Mesothelial cell of epicardium (in vitro differentiated cells): ENCODE measurements at regions not wholly inside any gene's neighbourhood (a gene's known extent, or its start where the extent isn't known, plus 50 kb on each side); places are given as distances from the start of the nearest gene placed in this dataset.
"Not testable (repeated sequence)": the region's sequence is repeated elsewhere in the genome, so short reads cannot be mapped to it uniquely, and the experiment has no call there.

Experiments
- DNase-seq, 2 experiments: peaks; one replicate each; pipeline ENCODE4 v3.0.0; 2021; ENCODE audit warnings: low spot score in 2 of 2; ENCODE audit not compliant: unreplicated experiment in 2 of 2
- H3K27ac Mint-ChIP-seq: 2 replicates; pipeline ENCODE4 v1.8.0; 2021; ENCODE audit warnings: mixed read lengths
- H3K27me3 Mint-ChIP-seq: 2 replicates; pipeline ENCODE4 v1.8.0; 2021; ENCODE audit warnings: low read depth, mixed read lengths
- H3K36me3 Mint-ChIP-seq: 2 replicates; pipeline ENCODE4 v1.8.0; 2021; ENCODE audit warnings: mixed read lengths
- H3K4me1 Mint-ChIP-seq: 2 replicates; pipeline ENCODE4 v1.8.0; 2021; ENCODE audit warnings: mixed read lengths
- H3K4me3 Mint-ChIP-seq: 2 replicates; pipeline ENCODE4 v1.8.0; 2021; ENCODE audit warnings: mild to moderate bottlenecking, moderate library complexity, mixed read lengths
- H3K9me3 Mint-ChIP-seq: 2 replicates; pipeline ENCODE4 v1.8.0; 2021; ENCODE audit warnings: mixed read lengths
- TF ChIP-seq, protein P1 (sequence below): fragments of 200-600 bp; sonication (generic); IDR thresholded peaks from one replicate; pipeline ENCODE4 v1.5.0; 2021; ENCODE audit warnings: antibody characterized with exemption; ENCODE audit not compliant: unreplicated experiment

DNA sequence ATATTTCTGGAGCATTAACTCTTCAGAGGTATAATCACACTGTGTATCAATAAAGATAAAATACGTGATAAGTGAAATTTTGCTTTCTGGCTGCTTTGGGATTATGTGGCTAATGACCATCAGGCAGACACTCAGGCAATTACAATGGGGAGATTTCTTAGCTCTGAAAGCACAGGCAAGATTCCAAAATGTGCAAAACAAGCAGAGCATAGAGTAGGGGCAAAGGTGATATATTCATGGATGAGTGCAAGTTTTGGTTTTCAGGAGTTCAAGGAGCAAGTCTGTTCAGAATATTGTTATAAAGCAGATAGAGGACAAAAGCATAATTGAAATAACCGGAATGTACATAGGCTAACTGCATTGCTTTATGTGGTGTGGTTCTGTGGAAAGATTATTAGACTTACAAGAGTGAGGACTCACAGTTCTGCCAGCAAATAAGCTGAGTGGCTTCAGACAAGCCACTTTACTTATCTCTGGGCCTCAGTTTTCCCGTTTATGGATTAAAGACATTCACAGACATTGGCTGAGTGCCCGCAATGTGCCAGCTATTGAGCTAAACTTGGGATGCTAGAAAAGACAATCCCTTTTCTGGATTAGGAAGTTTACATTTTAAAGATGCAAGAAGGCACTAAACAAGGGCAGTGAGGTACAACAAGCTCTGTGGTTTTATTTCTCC, 945.6 kb upstream of the ARRDC3 start:
- no peaks in the 10 kb centered on the region for H3K9me3 Mint-ChIP-seq
- no peaks in the 10 kb centered on the region for H3K27me3 Mint-ChIP-seq
- TF ChIP-seq, protein P1, sequence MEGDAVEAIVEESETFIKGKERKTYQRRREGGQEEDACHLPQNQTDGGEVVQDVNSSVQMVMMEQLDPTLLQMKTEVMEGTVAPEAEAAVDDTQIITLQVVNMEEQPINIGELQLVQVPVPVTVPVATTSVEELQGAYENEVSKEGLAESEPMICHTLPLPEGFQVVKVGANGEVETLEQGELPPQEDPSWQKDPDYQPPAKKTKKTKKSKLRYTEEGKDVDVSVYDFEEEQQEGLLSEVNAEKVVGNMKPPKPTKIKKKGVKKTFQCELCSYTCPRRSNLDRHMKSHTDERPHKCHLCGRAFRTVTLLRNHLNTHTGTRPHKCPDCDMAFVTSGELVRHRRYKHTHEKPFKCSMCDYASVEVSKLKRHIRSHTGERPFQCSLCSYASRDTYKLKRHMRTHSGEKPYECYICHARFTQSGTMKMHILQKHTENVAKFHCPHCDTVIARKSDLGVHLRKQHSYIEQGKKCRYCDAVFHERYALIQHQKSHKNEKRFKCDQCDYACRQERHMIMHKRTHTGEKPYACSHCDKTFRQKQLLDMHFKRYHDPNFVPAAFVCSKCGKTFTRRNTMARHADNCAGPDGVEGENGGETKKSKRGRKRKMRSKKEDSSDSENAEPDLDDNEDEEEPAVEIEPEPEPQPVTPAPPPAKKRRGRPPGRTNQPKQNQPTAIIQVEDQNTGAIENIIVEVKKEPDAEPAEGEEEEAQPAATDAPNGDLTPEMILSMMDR = no peak
- H3K36me3 Mint-ChIP-seq = no peaks in the 10 kb centered on the region
- H3K27ac Mint-ChIP-seq = no peak overlapping the region
- no peak for DNase-seq
- H3K4me3 Mint-ChIP-seq = no peak overlapping the region
- no peaks in the 10 kb centered on the region for H3K4me1 Mint-ChIP-seq

DNA sequence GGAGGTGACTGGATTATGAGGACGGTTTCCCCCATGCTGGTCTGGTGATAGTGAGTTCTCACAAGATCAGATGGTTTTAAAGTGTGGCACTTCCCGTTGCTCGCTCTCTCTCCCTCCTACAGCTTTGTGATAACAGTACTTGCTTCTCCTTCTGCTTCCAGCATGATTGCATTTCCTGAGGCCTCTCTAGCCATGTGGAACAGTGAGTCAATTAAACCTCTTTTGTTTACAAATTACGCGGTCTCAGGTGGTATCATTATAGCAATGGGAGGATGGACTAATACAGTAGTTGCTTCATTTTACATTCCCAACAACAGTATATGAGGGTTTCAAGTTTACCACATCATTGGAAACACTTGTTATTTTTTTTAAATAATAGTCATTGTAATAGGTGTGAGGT, 937.3 kb upstream of the ARRDC3 start:
- TF ChIP-seq, protein P1 = no peak
- no peak overlapping the region for H3K27ac Mint-ChIP-seq
- DNase-seq = no peak
- peaks cover 21% of the 10 kb centered on the region for H3K9me3 Mint-ChIP-seq
- H3K4me3 Mint-ChIP-seq = no peak overlapping the region
- H3K27me3 Mint-ChIP-seq = peaks cover 2% of the 10 kb centered on the region
- H3K4me1 Mint-ChIP-seq = no peaks in the 10 kb centered on the region
- no peaks in the 10 kb centered on the region for H3K36me3 Mint-ChIP-seq

DNA sequence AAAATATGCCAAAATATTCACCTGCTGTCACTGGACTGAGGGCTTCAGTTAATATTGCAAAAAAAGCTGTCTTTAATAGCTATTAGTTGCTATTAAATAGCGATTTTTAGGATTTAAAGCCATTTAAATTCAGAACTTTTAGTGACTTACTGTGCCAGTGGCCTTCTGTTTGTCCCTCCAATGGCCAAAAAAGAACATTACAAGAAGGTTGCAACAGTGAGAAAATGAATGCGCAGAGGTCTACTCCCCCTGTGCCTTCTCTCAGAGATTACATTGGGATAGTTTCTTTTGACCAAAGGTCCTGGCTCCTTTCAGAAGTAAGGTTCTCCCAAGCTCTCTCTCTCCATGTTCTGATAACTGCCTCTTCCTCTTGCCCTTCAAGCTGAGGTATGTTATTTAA, 930.3 kb upstream of the ARRDC3 start:
- no peak for DNase-seq
- H3K36me3 Mint-ChIP-seq = no peaks in the 10 kb centered on the region
- TF ChIP-seq, protein P1 = no peak

DNA sequence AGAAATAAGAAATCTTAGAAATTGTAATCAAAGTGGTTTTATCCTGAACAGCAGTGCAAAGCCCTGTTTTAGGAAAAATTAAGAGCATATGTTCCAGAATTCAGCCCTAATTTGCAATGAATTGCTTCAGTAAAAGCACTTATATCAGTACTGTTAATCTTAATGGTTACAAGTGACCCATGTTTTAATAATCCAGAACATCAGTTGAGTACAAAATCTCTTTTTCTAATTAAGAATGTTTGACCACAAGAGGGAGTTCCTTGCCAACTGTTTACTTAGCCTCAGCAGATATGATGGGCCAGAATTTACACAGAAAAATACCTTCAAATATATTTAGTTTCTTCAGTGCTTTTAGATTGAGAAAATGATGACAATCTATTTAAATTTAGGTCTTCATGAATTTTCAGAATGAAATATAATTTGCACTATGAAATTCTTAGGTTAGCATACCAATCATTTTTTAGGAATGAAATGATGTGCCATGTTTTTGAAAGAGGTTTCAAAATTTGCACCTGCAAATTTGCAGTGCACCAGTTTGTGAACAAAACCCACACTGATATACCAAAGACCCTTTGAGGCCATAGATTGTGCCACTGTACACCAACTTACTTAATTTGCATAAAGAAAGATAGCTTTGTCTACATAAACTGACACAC, 926.3 kb upstream of the ARRDC3 start:
- no peaks in the 10 kb centered on the region for H3K27me3 Mint-ChIP-seq
- TF ChIP-seq, protein P1 = peak; percentile 73
- H3K27ac Mint-ChIP-seq = no peak overlapping the region
- H3K4me1 Mint-ChIP-seq = peaks cover 13% of the 10 kb centered on the region
- H3K4me3 Mint-ChIP-seq = no peak overlapping the region
- H3K36me3 Mint-ChIP-seq = no peaks in the 10 kb centered on the region
- H3K9me3 Mint-ChIP-seq = no peaks in the 10 kb centered on the region
- DNase-seq = no peak

More for the DNA sequence above, 930.3 kb upstream of the ARRDC3 start:
- peaks cover 2% of the 10 kb centered on the region for H3K27me3 Mint-ChIP-seq
- H3K27ac Mint-ChIP-seq = no peak overlapping the region
- peaks cover 2% of the 10 kb centered on the region for H3K9me3 Mint-ChIP-seq
- no peak overlapping the region for H3K4me3 Mint-ChIP-seq
- peaks cover 11% of the 10 kb centered on the region for H3K4me1 Mint-ChIP-seq

DNA sequence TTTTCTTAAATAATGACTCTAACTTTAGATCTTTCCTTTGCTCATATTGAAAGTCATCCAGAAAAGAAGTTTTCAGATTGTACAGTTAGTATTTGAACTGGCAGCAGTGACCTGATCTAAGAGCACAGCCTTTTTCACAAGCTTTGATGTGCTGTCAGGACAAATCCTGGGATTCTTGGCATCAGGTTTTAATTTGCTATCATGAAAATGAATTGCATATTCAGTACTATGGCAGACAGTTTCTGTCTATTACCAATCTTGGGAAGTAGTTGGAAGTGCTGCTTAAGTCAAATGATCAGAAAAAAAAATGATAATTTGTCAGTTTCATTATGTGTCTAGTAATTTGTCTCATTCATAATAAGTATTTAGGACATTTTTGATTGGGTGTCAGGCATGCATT, 925.6 kb upstream of the ARRDC3 start:
- no peaks in the 10 kb centered on the region for H3K9me3 Mint-ChIP-seq
- no peak overlapping the region for H3K27ac Mint-ChIP-seq
- no peaks in the 10 kb centered on the region for H3K27me3 Mint-ChIP-seq
- H3K36me3 Mint-ChIP-seq = no peaks in the 10 kb centered on the region
- H3K4me1 Mint-ChIP-seq = peaks cover 13% of the 10 kb centered on the region
- H3K4me3 Mint-ChIP-seq = no peak overlapping the region
- no peak for DNase-seq
- TF ChIP-seq, protein P1 = no peak

DNA sequence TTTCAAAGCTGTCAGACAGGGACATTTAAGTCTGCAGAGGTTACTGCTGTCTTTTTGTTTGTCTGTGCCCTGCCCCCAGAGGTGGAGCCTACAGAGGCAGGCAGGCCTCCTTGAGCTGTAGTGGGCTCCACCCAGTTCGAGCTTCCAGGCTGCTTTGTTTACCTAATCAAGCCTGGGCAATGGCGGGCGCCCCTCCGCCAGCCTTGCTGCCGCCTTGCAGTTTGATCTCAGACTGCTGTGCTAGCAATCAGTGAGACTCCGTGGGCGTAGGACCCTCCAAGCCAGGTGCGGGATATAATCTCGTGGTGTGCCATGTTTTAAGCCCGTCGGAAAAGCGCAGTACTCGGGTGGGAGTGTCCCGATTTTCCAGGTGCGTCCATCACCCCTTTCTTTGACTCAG, 919.2 kb upstream of the ARRDC3 start:
- not testable (repeated sequence) for H3K27me3 Mint-ChIP-seq, H3K4me1 Mint-ChIP-seq, H3K9me3 Mint-ChIP-seq, H3K36me3 Mint-ChIP-seq, DNase-seq, H3K27ac Mint-ChIP-seq, H3K4me3 Mint-ChIP-seq
